ENCODE measurements at regions not wholly inside any gene's neighbourhood (a gene's known extent, or its start where the extent isn't known, plus 50 kb on each side); places are given as distances from the start of the nearest gene placed in this dataset.

GRCh38 chr12:124371366-124371765 lies 76.5 kb downstream of the RFLNA start:
- H3K4me3 ChIP-seq, result no peak overlapping the region
- H3K27me3 ChIP-seq, result no peaks in the 10 kb centered on the region
- H3K4me1 ChIP-seq, result peaks cover 0 to 52% of the 10 kb centered on the region in 2 donors
- H3K36me3 ChIP-seq, result peaks cover 60% of the 10 kb centered on the region
- no peaks in the 10 kb centered on the region for H3K9me3 ChIP-seq
- H3K27ac ChIP-seq, result peak overlapping the region; percentile 92 to 93
- no peak for DNase-seq (ENCODE audit: low spot score)
- TF ChIP-seq CTCF (IDR thresholded peaks at IDR 0.05), result no peak

DNA sequence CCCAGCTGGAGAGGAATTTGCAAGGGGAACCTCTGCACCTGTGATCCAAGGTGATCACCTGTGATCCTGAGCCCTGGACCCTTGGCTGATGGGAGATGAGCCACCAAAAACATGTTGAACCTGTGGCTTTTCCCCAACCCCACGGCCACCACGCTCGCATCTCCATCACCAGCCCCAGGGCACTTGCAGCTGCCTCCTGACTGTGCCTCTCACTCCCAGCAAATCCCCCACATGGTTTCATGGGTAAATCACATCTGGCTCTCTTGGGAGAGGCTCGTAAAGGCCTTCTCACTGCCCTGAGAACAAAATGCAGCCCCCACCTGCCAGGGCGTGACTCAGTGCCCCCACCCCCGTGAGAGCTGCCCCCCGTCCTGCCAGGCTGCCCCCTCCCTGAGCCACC lies 76.0 kb downstream of the RFLNA start:
- peak overlapping the region; percentile 92 to 93 for H3K27ac ChIP-seq
- H3K9me3 ChIP-seq, result no peaks in the 10 kb centered on the region
- H3K4me3 ChIP-seq, result no peak overlapping the region
- no peaks in the 10 kb centered on the region for H3K27me3 ChIP-seq
- H3K4me1 ChIP-seq, result peaks cover 0 to 55% of the 10 kb centered on the region in 2 donors
- peaks cover 58% of the 10 kb centered on the region for H3K36me3 ChIP-seq
- TF ChIP-seq CTCF (IDR thresholded peaks at IDR 0.05), result no peak
- DNase-seq (ENCODE audit: low spot score), result no peak

DNA sequence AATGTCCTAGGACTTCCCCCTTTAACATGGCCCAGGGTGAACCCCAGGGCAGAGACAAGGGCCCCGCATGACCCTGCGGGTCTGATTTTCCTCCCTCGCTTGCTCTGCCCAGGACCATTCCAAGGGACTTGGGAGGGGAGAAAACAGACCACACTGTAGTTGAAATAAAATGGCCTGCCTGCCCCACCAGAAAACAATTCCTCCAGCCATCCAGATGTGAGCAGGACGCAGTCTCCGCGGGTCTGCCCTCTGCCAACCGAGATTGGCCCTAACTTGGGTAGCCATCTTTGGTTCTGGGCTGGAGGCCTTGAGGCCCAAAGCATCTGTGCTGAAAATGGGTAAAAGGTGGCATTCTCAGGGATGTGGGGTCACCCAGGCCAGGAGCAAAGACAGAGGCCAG lies 75.5 kb downstream of the RFLNA start:
- DNase-seq (ENCODE audit: low spot score), result no peak
- Histone ChIP-seq H3K4me3 (no peak overlapping the region), H3K4me1 (peaks cover 0 to 59% of the 10 kb centered on the region in 2 donors), H3K27ac (peak overlapping the region; percentile 92 to 93), H3K9me3 (no peaks in the 10 kb centered on the region), H3K27me3 (no peaks in the 10 kb centered on the region), H3K36me3 (peaks cover 56% of the 10 kb centered on the region)
- TF ChIP-seq CTCF (IDR thresholded peaks at IDR 0.05), result no peak

GRCh38 chr12:124369827-124370378 lies 75.0 kb downstream of the RFLNA start:
- peak; percentile 84 for DNase-seq (ENCODE audit: low spot score)
- no peaks in the 10 kb centered on the region for H3K27me3 ChIP-seq
- no peak for TF ChIP-seq CTCF (IDR thresholded peaks at IDR 0.05)
- peak overlapping the region; percentile 92 to 93 for H3K27ac ChIP-seq
- H3K4me3 ChIP-seq, result no peak overlapping the region
- H3K4me1 ChIP-seq, result peaks cover 0 to 64% of the 10 kb centered on the region in 2 donors
- H3K9me3 ChIP-seq, result no peaks in the 10 kb centered on the region
- peaks cover 55% of the 10 kb centered on the region for H3K36me3 ChIP-seq

DNA sequence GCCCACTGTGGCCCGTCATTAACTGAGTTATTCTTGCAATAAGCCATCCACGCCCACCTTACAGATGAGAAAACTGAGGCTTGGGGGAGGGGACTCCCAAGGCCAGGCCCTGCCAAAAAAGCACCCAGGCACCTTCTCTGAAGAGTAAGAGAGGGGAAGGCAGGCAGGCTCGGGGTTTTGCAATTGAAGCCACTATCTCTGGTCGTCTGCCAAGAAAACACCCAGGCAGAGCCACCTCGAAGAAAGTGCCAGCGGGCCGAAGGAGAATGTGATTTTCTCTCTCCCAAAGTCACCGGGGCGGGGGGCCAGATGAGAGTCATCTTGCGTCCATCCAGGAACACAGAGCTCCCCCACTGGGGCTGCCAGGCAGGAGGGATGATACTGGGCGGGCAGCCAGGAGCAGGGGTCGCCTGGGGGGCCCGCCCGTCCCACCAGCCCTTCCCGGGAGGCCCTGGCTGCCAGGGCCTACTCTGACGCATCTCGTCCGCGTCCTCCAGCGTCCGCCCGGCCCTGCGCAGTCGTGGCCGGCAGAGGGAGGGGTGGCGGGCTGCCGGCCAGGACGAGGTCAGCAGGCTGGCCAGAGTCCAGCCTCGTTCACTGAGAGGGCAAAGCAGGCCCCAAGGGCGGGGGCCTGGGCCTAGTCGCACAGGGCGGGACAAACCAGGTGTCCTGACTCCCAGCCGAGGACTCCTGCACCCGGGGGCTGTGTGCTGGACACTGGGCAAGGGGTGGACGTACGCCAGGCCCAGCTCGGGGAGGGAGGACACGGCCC lies 74.3 kb downstream of the RFLNA start:
- no peak for TF ChIP-seq CTCF (IDR thresholded peaks at IDR 0.05)
- Histone ChIP-seq H3K27ac (peak overlapping the region; percentile 92 to 93), H3K4me1 (peaks cover 0 to 71% of the 10 kb centered on the region in 2 donors), H3K36me3 (peaks cover 50% of the 10 kb centered on the region), H3K9me3 (no peaks in the 10 kb centered on the region), H3K27me3 (no peaks in the 10 kb centered on the region), H3K4me3 (no peak overlapping the region)
- peak; percentile 94 for DNase-seq (ENCODE audit: low spot score)

Measured in right atrium auricular region (tissue), 2 donors.